Karpas-422 (cell line): ENCODE measurements at regions not wholly inside any gene's neighbourhood (a gene's known extent, or its start where the extent isn't known, plus 50 kb on each side); places are given as distances from the start of the nearest gene placed in this dataset.

Source experiments
- DNase-seq: peaks from one replicate; pipeline ENCODE4 v3.0.0-alpha.2; 2015
- H2AFZ ChIP-seq: fragments of 200-600 bp; sonication (generic); 2 replicates; pipeline ENCODE4 v1.6.1; 2014; ENCODE audit warnings: antibody characterized with exemption, low read length, mixed read lengths
- H3K27ac ChIP-seq: fragments of 200-600 bp; sonication (generic); 2 replicates; pipeline ENCODE4 v1.5.1; 2014; ENCODE audit warnings: mild to moderate bottlenecking, low read length, moderate library complexity
- H3K27me3 ChIP-seq: fragments of 200-600 bp; sonication (generic); 2 replicates; pipeline ENCODE4 v1.6.1; 2014; ENCODE audit warnings: low read length, mixed read lengths
- H3K36me3 ChIP-seq: fragments of 200-600 bp; sonication (generic); 2 replicates; pipeline ENCODE4 v1.6.1; 2014; ENCODE audit warnings: low read length, mixed read lengths; ENCODE audit not compliant: insufficient read depth
- H3K4me1 ChIP-seq: fragments of 200-600 bp; sonication (generic); 2 replicates; pipeline ENCODE4 v1.6.1; 2014; ENCODE audit warnings: mild to moderate bottlenecking, low read length, mixed read lengths
- H3K4me2 ChIP-seq: fragments of 200-600 bp; sonication (generic); 2 replicates; pipeline ENCODE4 v1.6.1; 2014; ENCODE audit warnings: low read length, low read depth, mild to moderate bottlenecking; ENCODE audit not compliant: poor library complexity, severe bottlenecking
- H3K4me3 ChIP-seq: fragments of 200-600 bp; sonication (generic); 2 replicates; pipeline ENCODE4 v1.5.1; 2014; ENCODE audit warnings: mild to moderate bottlenecking, antibody characterized with exemption, low read length, mixed read lengths
- H3K79me2 ChIP-seq: fragments of 200-600 bp; sonication (generic); 2 replicates; pipeline ENCODE4 v1.6.1; 2014; ENCODE audit warnings: mild to moderate bottlenecking, low read length, mixed read lengths
- H3K9ac ChIP-seq: fragments of 200-600 bp; sonication (generic); 2 replicates; pipeline ENCODE4 v1.6.0; 2014; ENCODE audit warnings: low read length
- H3K9me2 ChIP-seq: fragments of 200-600 bp; sonication (generic), shearing (Covaris generic); replicated peaks from 2 replicates; pipeline ENCODE4 v1.6.0; 2014; ENCODE audit warnings: mild to moderate bottlenecking, low read length, moderate library complexity; ENCODE audit not compliant: insufficient read depth
- H3K9me3 ChIP-seq: fragments of 300-700, 200-600 bp; sonication (generic); 2 replicates; pipeline ENCODE4 v1.6.1; 2014; ENCODE audit warnings: low read length, mixed read lengths
- H4K20me1 ChIP-seq: fragments of 200-600 bp; sonication (generic); 2 replicates; pipeline ENCODE4 v1.6.1; 2014; ENCODE audit warnings: mild to moderate bottlenecking, antibody characterized with exemption, low read length, low read depth; ENCODE audit not compliant: insufficient read depth

DNA sequence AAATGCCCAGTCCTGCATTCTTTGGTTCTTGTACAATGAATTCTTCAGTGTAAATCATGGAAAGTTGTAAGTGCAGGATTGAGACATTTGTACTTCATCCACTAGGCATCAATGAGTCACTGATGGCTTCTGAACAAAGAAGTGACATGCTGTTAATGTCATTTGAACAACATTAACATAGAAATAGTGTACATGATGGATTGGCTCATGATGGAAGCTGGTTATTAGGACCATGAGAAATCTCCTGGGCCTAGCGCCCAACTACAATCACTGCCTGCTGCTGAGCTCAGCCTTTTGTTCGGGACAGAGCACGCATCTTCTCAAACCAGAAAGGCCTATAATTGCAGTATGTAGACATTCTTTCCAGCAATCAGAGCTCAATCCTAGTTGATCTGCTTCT, 316.8 kb upstream of the TSHZ2 start:
- Histone ChIP-seq H3K27ac (no peak overlapping the region), H2AFZ (no peak overlapping the region), H3K36me3 (no peaks in the 10 kb centered on the region), H3K4me2 (no peak overlapping the region), H3K27me3 (no peaks in the 10 kb centered on the region), H3K4me1 (no peaks in the 10 kb centered on the region), H3K9me3 (peaks cover 38% of the 10 kb centered on the region), H3K4me3 (no peak overlapping the region), H4K20me1 (no peaks in the 10 kb centered on the region), H3K9ac (no peak overlapping the region), H3K79me2 (no peaks in the 10 kb centered on the region), H3K9me2 (no peaks in the 10 kb centered on the region)
- DNase-seq, result no peak

GRCh38 chr20:52654567-52654966, 317.6 kb upstream of the TSHZ2 start:
- H3K27ac ChIP-seq, result no peak overlapping the region
- DNase-seq, result no peak
- H3K36me3 ChIP-seq, result no peaks in the 10 kb centered on the region
- no peak overlapping the region for H3K4me2 ChIP-seq
- no peak overlapping the region for H3K4me3 ChIP-seq
- H3K27me3 ChIP-seq, result no peaks in the 10 kb centered on the region
- no peaks in the 10 kb centered on the region for H3K79me2 ChIP-seq
- no peaks in the 10 kb centered on the region for H3K4me1 ChIP-seq
- H3K9me3 ChIP-seq, result peaks cover 35% of the 10 kb centered on the region
- H3K9me2 ChIP-seq, result no peaks in the 10 kb centered on the region
- no peak overlapping the region for H3K9ac ChIP-seq
- no peaks in the 10 kb centered on the region for H4K20me1 ChIP-seq
- H2AFZ ChIP-seq, result no peak overlapping the region

GRCh38 chr20:52652271-52652670, 319.9 kb upstream of the TSHZ2 start:
- Histone ChIP-seq H3K9ac (no peak overlapping the region), H3K79me2 (no peaks in the 10 kb centered on the region), H3K27me3 (no peaks in the 10 kb centered on the region), H3K36me3 (no peaks in the 10 kb centered on the region), H4K20me1 (no peaks in the 10 kb centered on the region), H3K4me3 (no peak overlapping the region), H3K9me3 (peaks cover 41% of the 10 kb centered on the region), H3K27ac (no peak overlapping the region), H2AFZ (no peak overlapping the region), H3K9me2 (no peaks in the 10 kb centered on the region), H3K4me2 (no peak overlapping the region), H3K4me1 (no peaks in the 10 kb centered on the region)
- DNase-seq, result no peak

- Histone ChIP-seq H3K4me1 (no peaks in the 10 kb centered on the region), H3K9me3 (peaks cover 35% of the 10 kb centered on the region), H3K27me3 (no peaks in the 10 kb centered on the region), H3K36me3 (no peaks in the 10 kb centered on the region), H3K4me3 (no peak overlapping the region), H3K9me2 (no peaks in the 10 kb centered on the region), H2AFZ (no peak overlapping the region), H3K9ac (no peak overlapping the region), H4K20me1 (no peaks in the 10 kb centered on the region), H3K4me2 (no peak overlapping the region), H3K79me2 (no peaks in the 10 kb centered on the region), H3K27ac (no peak overlapping the region)
- DNase-seq, result no peak
Observed at GRCh38 chr20:52649727-52650126, 322.4 kb upstream of the TSHZ2 start.

DNA sequence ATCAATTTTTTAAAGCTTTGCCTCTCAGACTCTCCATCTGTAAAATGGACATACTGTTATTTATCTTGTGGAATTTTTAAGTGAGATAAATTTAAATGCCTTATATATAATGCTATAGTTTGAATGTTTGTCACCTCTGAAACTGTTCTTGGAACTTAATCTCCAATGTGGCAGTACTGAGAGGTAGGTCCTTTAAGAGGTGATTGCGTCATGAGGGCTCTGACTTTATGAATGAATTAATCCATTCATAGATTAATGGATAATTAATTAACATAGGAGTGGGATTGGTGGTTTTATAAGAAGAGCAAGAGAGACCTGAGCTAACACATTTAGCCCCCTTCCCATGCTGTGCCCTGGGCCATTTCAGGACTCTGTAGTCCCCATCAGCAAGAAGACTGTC, 326.3 kb upstream of the TSHZ2 start:
- Histone ChIP-seq H3K79me2 (no peaks in the 10 kb centered on the region), H3K4me1 (no peaks in the 10 kb centered on the region), H3K9me3 (peaks cover 26% of the 10 kb centered on the region), H3K4me3 (no peak overlapping the region), H3K4me2 (no peak overlapping the region), H3K9ac (no peak overlapping the region), H3K36me3 (no peaks in the 10 kb centered on the region), H2AFZ (no peak overlapping the region), H3K27ac (no peak overlapping the region), H4K20me1 (no peaks in the 10 kb centered on the region), H3K27me3 (no peaks in the 10 kb centered on the region), H3K9me2 (no peaks in the 10 kb centered on the region)
- DNase-seq, result no peak

GRCh38 chr20:52643034-52643433, 329.1 kb upstream of the TSHZ2 start:
- Histone ChIP-seq H4K20me1 (no peaks in the 10 kb centered on the region), H3K27ac (no peak overlapping the region), H2AFZ (no peak overlapping the region), H3K4me1 (no peaks in the 10 kb centered on the region), H3K9me2 (no peaks in the 10 kb centered on the region), H3K36me3 (no peaks in the 10 kb centered on the region), H3K4me3 (no peak overlapping the region), H3K27me3 (no peaks in the 10 kb centered on the region), H3K79me2 (no peaks in the 10 kb centered on the region), H3K9ac (no peak overlapping the region), H3K4me2 (no peak overlapping the region), H3K9me3 (peaks cover 22% of the 10 kb centered on the region)
- no peak for DNase-seq

- Histone ChIP-seq H4K20me1 (no peaks in the 10 kb centered on the region), H3K27ac (no peak overlapping the region), H3K4me3 (no peak overlapping the region), H3K9me2 (no peaks in the 10 kb centered on the region), H2AFZ (no peak overlapping the region), H3K36me3 (no peaks in the 10 kb centered on the region), H3K4me2 (no peak overlapping the region), H3K9me3 (peaks cover 17% of the 10 kb centered on the region), H3K79me2 (no peaks in the 10 kb centered on the region), H3K27me3 (no peaks in the 10 kb centered on the region), H3K4me1 (no peaks in the 10 kb centered on the region), H3K9ac (no peak overlapping the region)
- no peak for DNase-seq
Observed at GRCh38 chr20:52637201-52637600, 335.0 kb upstream of the TSHZ2 start.

- no peaks in the 10 kb centered on the region for H3K9me2 ChIP-seq
- H3K4me1 ChIP-seq, result no peaks in the 10 kb centered on the region
- H3K27me3 ChIP-seq, result no peaks in the 10 kb centered on the region
- no peak overlapping the region for H3K4me3 ChIP-seq
- no peak for DNase-seq
- no peaks in the 10 kb centered on the region for H4K20me1 ChIP-seq
- no peak overlapping the region for H3K27ac ChIP-seq
- H3K4me2 ChIP-seq, result no peak overlapping the region
- H2AFZ ChIP-seq, result no peak overlapping the region
- peaks cover 4% of the 10 kb centered on the region for H3K9me3 ChIP-seq
- H3K9ac ChIP-seq, result no peak overlapping the region
- no peaks in the 10 kb centered on the region for H3K79me2 ChIP-seq
- no peaks in the 10 kb centered on the region for H3K36me3 ChIP-seq
Observed at GRCh38 chr20:52631469-52631868, 340.7 kb upstream of the TSHZ2 start.

DNA sequence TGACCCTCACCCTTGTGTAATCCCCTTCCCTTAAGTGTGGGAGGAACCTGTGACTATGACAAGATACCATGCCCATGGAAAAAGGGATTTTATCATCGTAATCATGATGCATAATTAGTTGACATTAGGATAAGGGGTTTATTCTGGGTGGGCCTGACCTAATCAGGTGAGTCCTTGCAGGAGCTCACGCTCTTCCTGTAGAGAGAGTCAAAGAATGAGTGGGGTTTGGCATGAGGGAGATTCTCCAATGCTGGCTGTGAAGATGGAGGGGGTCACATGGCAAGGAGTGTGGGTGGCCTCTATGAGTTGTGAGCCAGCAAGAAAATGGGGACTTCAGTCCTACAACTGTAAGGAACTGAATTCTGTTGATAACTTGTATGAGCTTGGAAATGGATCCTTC, 342.0 kb upstream of the TSHZ2 start:
- H3K9ac ChIP-seq, result no peak overlapping the region
- H2AFZ ChIP-seq, result no peak overlapping the region
- DNase-seq, result no peak
- no peaks in the 10 kb centered on the region for H3K4me1 ChIP-seq
- H3K9me3 ChIP-seq, result peaks cover 4% of the 10 kb centered on the region
- H3K9me2 ChIP-seq, result no peaks in the 10 kb centered on the region
- no peaks in the 10 kb centered on the region for H4K20me1 ChIP-seq
- H3K4me3 ChIP-seq, result no peak overlapping the region
- H3K27ac ChIP-seq, result no peak overlapping the region
- H3K79me2 ChIP-seq, result no peaks in the 10 kb centered on the region
- H3K27me3 ChIP-seq, result no peaks in the 10 kb centered on the region
- H3K36me3 ChIP-seq, result no peaks in the 10 kb centered on the region
- H3K4me2 ChIP-seq, result no peak overlapping the region
